NOMO-1 treated with DMSO at 0.1 percent for 48 hours (cell line): ENCODE measurements at regions not wholly inside any gene's neighbourhood (a gene's known extent, or its start where the extent isn't known, plus 50 kb on each side); places are given as distances from the start of the nearest gene placed in this dataset.

Experiments
- DNase-seq: peaks from one replicate; lab custom pipeline; 2025; ENCODE audit not compliant: unreplicated experiment; lab: John Stamatoyannopoulos, UW

DNA sequence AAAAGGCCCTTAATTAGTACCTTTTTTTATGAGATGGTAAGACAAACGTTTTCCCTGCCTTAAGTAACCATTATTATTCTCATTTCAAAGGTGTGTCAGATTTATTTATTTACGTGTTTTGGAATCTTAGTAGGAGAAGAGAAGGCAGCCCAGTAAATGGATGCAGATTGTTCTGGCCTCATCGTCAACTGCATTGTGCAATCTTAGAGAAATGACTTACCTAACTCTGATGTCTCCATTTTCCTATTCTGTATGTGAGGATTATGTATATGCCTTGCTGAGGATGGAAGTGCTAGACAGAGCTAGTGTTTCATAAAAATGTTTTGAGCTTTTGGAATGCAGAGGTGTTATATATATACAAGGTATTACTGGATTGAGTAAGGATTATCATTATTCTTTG, 97.0 kb upstream of the JAG1 start:
- DNase-seq: no peak

DNA sequence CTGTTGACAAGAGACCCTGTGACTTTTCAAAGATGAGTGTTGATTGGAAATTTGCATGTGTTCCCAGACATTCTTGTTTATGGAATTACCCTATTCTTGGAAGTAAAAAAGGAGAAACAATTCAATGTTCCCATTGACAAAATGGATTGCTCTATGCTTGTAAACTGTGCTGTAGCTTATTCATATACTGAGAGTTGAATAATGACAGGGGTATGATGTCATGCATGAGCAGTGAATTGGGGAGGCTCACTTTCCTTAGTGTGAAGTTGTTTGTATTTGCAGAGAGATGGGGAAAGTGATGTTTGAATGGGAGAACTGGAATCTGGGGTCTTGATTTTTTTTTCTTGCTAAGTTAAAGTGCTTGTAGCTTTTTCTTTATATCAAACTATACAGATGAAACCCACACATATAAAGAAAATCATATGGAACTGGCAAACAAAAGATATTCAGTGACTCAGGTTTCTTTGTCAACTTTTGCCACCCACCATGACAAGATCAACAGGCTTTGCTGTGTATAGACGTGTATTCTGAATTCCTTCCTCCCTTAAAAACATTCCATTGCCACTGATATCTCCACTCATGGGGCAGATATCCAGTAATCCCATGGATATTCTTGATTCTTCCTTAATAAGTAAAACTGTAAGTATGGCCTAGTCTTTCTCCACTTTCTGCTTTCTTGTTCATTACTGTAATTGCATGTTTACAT, 97.8 kb upstream of the JAG1 start:
- DNase-seq: no peak

DNA sequence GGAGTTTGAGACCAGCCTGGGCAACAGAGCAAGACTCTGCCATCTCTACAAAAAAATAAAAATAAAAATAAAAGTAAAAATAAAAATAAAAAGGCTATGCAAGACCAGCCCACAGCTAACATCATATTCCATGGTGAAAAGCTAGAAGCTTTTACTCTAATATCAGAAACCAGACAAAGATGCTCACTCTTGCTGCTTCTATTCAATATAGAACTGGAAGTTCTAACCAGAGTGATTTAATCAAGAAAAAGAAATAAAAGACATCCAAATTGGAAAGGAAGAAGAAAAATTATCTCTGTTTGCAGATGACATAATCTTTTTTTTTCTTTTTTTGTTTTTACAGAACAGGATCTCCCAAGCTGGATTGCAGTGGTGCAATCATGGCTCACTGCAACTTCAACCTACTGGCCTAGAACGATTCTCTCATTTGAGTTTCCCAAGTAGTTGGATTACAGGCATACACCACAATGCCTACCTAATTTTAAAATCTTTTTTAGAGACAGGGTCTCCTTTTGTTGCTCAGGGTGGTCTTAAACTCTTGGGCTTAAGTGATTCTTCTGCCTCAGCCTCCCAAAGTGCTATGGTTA, 100.7 kb upstream of the JAG1 start:
- DNase-seq: no peak

DNA sequence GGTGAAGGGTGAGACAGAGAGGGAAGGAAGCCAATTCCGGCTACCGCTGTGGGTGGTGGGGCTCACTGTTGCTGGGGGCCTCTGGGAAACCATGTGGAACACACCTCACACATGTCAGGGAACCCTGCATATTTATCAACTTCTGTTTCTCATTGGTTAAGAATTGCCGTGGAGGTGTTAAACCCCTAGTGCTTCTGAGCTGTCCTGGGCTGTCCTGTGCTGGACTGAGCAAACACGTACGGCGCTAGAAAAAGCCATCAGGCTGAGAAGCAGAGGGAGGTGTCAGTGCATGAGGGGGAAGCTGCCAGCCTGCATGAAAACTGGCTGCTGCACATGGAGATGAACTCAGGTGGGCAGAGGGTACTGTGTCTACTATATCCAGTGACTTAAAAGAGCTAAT, 103.9 kb upstream of the JAG1 start:
- no peak for DNase-seq

DNA sequence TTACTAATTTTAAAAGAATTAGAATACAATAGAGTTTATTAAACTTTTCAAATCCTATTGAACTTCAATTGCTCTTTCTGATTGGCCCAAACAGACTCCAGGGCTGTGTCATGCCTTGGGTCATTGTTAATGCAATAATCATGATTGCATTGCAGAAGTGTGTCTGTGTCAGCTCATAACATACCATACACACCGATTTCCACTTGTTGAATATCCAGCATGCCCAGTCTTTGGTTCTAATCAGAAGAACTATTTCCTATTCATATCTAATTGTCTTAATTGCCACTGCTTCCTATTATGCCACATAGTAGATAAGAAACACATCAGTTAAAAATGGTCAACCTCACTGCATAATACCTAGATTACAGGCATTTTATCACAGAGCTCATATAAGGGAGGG, 106.1 kb upstream of the JAG1 start:
- no peak for DNase-seq

DNA sequence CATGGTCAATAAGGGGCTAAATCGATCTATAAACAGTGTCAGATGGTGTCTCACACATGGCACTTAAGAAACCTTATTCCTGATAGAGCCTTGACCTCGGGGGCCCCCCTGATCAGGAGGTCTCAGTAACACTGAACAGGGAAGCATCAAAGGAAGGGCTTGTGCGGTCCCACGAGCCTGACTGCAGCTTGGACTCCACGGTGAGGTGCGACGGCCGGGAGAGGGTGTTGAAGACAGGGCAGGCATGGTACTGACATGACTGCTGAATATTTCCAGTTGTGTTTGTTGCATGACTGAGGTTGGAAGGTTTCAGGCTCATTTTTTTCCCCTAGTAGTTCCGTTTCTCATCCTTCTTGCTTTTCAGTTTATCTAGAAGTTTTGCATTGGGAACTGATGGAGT, 107.1 kb upstream of the JAG1 start:
- no peak for DNase-seq

DNA sequence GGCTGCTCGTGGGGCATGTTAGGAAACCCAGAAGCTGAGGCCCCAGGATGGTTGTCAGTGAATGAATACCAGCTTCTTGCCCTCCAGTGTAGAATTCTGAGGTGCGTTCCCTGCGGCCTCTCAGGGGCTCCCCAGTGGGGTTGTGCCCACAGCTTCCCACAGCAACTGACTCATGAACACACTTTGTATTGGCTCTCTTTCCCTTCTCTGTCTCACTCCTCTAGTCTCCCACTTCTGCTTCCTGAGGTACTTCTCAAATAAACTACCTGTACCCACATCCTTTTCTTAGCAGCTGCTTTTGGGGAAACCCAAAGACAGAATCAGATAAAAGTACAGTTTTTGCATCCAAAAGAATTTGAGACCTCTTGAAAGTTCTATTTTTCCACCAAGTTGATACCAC, 107.7 kb upstream of the JAG1 start:
- no peak for DNase-seq

DNA sequence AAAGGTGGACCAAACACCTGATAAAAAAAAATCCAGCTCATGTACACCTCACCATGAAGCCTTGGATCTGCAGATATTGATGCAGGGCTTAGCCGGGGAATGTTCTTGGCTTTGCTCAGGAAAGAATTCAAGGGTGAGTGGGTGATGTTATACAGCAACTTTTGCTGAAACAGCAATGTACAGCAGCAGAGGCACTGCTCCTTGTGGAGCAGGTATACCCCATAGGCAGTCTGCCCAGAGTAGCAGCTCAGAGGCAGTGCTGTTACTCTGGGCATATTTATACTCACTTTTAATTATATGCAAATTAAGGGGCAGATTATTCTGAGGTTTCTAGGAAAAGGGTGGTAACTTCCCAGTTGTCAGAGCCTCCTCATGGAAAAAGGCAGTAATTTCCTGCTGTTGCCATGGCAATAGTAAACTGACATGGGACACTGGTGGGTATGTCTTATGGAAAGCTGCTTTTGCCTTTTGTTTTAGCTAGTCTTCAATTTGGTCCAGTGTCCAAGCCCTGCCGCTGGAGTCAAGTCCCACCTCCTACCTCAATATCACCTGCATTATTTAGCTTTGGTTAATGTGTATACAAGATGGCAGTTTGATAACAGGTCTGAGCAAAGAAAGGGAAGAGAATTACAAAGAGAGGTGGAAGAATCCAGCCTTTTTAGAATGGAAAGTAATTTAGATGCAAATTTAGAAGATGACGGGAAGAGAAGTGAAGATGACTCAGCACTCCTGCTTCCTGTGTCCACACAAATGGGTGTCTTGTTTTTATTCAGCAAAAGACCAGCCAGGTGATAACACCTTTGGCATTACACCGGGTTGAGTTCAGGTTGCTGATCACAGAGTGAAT, 110.1 kb upstream of the JAG1 start:
- no peak for DNase-seq

DNA sequence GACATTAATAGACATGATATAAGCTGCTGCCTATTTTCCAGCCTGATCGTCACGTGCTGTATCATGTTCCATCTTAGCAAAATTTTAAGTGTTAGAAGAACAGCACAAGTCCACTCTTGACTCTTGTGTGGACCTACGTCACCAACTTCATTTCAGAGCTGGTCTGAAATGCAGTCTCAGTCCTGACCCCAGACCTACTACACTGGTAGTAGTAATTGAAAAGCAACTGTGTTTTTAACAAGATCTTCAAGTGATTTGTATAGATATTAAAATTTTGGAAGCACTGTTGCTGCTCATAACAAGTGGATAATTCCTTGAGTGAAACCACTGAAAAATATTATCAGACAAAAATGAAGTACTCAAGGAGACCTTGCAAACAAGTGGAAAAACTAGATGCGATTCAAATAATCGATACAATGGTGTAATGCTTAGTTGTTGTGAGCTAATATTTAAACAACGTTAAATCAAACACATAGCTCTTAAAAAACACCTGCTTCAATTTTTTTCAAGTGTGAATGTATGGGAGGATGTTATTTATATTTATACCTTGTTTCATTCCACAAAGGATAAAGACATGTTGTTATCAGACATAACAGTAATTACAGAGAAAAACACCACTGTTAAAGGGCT, 110.9 kb upstream of the JAG1 start:
- DNase-seq: no peak

DNA sequence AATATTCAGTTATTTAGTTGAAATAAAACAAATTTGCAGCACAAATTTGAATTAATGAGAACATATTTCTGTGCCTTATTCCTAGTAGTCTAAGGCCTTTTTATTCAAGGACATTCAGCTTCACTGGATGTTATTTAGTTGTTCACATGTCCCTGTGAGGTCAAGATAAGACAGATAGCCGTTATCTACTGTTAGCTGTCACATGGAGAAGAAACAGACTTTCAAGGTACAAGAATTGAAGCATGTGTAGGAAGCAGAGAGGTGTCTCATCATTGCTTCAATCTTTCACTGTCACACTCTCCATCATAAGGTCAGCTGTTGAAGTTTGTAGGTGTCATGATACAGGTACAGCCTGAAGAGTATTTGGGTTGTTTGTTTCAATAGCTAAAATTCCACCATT, 112.9 kb upstream of the JAG1 start:
- DNase-seq: no peak

DNA sequence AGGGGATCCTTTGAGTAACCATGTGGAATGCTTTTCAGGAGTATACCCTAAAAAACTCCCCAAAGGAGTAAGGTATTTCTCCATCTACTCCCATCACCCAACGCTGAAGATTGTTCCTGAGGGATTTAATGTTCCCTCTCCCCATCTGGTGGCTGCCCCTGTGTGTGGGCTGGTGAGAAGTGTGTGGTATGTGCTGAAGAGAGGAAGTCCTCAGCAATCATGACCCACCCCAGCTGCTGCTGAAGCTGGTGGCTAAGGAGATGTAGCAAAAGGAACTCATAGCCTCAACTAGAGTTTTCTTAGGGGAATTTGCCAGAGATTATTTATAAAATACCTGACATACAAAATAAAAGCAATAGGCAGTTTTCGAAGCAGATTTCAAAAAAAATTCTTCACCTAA, 114.3 kb upstream of the JAG1 start:
- DNase-seq: no peak

DNA sequence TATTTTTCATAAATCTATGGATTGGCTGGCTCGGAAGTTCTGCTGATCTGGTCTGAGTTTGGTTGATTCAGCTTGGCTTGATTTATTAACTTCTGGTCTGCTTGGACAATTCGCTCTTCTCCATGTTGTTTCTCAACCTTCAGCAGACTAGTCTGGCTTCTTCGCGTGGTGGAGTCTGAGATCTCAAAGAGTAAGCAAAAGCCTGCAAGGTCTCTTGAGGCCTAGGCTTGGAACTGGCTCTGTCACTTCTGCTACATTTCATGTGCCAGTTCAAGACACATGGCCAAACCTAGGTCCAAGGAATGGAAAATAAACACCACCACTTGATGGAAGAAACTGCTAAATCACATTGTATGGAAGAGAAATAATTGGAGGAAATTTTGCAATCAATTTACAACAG, 115.1 kb upstream of the JAG1 start:
- no peak for DNase-seq

DNA sequence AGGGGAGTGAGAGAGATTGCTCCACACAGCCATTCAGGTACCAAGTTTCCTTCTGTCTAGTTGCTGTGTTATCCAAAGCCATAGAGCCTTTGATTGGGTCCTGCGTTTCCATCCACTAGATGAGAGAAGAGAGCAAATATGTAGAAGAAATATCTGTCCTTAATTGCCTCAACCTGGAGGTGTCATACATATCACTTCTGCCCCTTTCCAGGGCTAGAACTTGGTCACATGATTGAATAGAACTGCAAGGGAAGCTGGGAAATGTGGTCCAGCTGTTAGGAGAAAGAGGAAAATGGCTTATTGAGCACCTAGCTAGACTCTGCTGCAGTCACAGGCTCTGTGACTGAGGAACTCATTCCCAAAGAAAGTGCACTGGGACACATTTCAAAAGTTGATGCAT, 115.6 kb upstream of the JAG1 start:
- DNase-seq: no peak

DNA sequence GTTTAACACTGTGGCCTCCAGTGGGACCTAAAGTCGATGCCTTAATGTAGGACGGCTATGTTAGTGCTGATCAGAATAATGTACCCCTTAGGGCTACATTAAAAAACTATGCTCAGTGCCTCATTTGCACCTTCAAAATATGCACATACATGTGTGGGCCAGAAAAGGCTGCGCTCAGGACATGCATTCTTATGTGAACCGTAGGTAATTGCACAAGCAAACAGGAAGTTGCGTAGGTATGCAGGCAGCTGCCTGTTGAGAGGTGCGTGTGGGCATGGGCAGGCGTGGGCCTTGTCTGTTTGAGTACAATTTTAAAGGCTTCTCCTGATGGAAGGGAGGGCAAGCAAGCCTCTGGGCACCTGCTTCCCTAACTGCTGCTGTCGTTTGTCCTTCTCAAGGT, 116.2 kb upstream of the JAG1 start:
- peak; percentile 1 for DNase-seq

DNA sequence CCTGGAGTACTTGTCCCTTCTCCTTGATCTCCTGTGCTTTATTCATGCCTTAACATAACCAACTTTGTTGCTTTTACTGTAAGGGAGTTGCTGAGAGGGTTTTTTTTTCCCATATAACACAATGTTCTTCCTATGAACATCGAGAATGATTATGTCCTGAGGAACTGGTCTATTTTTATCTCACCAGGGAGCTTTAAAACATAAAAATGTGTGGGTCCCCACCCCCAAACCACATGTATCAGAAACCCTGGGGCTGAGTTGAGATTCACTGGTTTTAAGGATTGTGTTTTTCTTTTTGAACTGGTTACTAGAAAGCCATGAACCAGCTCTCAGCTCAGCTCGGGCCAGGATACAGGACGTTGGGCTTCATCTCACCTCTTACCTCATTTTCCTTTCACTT, 118.5 kb upstream of the JAG1 start:
- DNase-seq: no peak

DNA sequence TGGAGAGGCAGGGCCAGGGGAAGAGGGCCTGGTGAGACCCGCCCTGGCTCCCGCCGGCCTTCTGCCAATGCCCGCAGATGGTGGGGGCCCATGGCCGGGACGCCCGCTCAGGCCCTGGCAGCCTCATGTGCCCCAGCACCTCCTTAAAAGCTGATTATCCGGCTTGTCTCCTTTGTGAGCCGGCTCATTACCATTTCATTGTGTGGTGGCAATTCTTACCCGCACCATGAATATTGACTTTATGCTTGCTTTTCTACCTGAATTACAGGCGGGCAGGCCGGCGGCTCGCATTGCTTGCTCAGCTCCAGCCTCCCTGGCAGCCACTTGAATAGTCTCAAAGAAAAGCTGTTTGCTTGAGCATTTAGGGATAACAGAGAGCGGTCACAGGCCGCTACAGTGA, 120.0 kb upstream of the JAG1 start:
- no peak for DNase-seq

DNA sequence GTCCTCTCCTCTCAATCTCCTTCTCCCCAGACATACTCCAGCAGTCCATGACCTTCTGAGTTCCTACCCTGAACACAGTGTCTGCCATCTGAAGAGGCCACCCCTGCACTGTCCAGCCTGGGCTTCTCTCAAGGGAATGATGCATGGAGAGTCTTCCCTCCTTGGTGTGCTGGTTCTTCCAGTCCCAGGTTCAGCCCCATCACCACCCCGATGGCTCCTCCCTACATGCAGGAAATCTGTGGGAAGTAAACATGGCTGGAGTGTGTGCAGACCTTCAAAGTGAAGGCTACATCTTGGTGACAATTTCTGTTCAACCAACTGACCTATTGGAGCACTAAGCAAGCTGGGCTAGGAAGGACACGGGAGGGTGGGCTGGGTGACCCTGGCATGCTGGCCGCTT, 121.0 kb upstream of the JAG1 start:
- DNase-seq: no peak

DNA sequence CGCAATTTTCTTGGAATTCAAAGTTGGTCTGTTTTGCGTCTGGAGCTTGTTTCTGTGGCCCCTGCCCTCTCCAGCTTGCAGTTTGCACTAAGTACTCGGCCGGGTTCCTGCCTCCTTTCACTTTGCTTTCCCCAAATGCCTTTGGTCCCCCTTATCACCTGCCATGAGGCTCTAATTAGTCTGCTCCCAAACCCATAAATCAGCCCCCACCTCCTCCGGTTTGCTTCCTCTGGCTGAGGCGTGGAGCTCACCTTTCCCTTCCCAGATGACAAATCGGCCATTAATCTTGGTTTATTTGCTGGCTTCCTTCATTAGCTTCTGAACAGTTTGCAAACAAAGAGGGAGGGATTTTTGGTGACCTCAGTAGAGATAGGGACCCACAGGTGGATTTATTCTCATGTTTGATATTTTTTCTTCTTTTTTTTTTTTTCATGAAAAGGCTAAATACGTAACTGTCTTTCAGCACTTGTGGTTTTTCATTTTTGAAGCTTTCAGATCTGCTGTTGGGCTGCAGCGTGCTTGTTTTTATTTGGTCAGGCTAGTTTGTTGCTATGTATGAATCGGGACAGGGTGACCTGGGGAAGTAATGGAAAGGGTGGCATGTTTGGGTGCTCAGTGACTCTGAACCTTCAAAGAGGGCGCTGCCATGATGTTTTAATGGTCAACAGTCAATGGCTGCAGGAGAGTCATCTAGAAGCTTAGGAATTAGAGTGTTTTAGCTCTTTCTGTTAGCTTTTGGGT, 121.7 kb upstream of the JAG1 start:
- DNase-seq: no peak

DNA sequence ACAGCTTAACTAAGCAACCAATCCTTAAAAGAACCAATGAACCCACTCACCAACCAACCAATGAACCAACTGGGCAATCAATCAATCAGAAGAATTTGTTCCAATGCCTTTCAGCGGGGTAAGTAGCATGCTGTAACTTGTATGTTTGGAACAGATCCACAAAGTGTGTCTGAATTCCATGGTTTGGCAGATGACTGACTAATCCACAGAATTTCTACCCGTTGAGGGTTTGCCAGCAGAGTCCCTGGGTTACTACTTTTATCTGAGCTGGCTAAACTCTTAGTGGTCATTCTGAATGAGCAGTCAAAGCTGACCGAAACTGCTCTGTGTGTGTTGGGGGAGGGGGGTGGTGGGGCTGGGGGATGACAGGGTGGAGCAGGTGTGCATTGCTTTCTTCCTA, 125.0 kb upstream of the JAG1 start:
- no peak for DNase-seq

DNA sequence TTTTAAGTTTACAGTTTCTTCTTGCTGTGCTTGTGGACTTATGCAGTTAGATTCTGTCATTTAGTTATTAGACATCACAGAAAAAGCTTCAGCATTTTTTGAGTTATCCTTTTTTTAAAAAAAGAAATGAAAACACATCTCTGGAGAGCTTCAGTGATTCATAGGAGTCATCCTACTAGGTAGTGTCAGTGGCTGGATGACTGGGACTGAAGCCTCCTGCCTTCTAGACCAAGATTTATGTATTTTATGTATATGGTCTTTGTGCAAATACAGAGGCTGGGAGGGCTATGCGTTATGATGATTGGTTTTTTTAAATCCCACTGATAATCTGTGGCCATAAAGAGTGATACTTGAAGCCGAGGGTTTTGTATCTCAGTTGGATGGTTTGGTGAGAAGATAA, 125.9 kb upstream of the JAG1 start:
- no peak for DNase-seq

DNA sequence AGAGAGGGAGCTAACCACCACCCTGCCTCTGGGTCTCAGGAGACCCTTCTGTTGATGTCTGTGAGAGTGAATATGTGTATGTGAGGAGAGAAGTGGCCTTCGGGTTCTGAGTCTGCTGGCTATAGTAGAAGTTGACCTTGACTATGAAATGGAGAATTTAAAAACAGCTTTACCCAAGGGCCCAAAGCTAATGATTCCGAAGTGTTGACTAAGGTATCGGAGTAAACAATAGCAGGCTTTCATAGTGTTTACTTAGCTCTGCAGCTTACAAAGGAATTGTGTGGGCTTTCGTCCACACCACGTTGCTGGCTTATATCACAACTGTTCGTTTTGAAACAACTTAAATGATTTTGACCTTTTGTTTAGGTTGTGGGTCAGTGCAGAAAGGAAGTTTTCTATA, 126.5 kb upstream of the JAG1 start:
- no peak for DNase-seq
